ENCODE measurements at regions not wholly inside any gene's neighbourhood (a gene's known extent, or its start where the extent isn't known, plus 50 kb on each side); places are given as distances from the start of the nearest gene placed in this dataset.

DNA sequence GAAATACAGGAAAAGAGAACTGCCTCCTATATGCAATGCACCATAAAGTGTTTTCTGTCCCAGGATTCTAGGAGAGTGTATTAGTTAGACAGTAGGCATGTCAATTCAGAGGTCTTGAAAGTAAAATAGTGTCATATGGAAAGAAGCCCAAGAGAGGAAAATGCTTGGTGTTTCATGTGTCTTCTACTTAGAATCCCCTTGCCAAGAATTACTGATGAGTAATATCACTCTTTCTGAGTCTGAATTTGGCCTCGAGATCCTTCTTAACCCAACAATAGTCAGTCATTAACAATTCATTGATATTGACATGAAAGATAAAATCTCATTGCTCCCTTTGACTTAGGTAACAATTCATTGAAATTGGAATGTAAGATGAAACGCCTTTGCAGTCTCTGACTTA, 972.2 kb downstream of the TTLL7 start:
- TF ChIP-seq TAF1 (IDR thresholded peaks at IDR 0.05; ENCODE audit: borderline replicate concordance, low read depth, low read length) (no peak), POLR2A (IDR thresholded peaks at IDR 0.05; ENCODE audit: low read depth, low read length) (no peak), POLR2AphosphoS5 (IDR thresholded peaks at IDR 0.05; ENCODE audit: low read depth, low read length) (no peak)
